C4-2B (cell line): ENCODE measurements at regions not wholly inside any gene's neighbourhood (a gene's known extent, or its start where the extent isn't known, plus 50 kb on each side); places are given as distances from the start of the nearest gene placed in this dataset.

Experiments
- CTCF ChIP-seq: fragments of 450-650 bp; conservative IDR thresholded peaks from 2 replicates; pipeline ENCODE4 v1.5.1; 2017; ENCODE audit warnings: mild to moderate bottlenecking
- ZFX ChIP-seq: fragments of 450-650 bp; IDR thresholded peaks from 2 replicates; pipeline ENCODE4 v1.6.1; 2017

GRCh38 chr11:21769188-21769587 lies 423.7 kb upstream of the ANO5 start:
- TF ChIP-seq CTCF: no peak
- TF ChIP-seq ZFX: no peak
